Mucosa of descending colon (tissue), 3 donors: ENCODE measurements at regions not wholly inside any gene's neighbourhood (a gene's known extent, or its start where the extent isn't known, plus 50 kb on each side); places are given as distances from the start of the nearest gene placed in this dataset.

ENCODE experiments used
- ATAC-seq: fragments of 200-7000 bp; cut with Tn5 transposase; one replicate; pipeline ENCODE4 v1.9.1; 2020; ENCODE audit warnings: mild to moderate bottlenecking, moderate library complexity
- DNase-seq, 3 donors: peaks; one replicate each; pipeline ENCODE4 v3.0.0-alpha.2; 2020
- H3K36me3 ChIP-seq: fragments of 200-600 bp; one replicate; pipeline ENCODE4 v1.8.0; 2021; ENCODE audit warnings: low read depth, mild to moderate bottlenecking
- H3K4me1 ChIP-seq: fragments of 200-600 bp; one replicate; pipeline ENCODE4 v1.8.0; 2021; ENCODE audit warnings: low read depth, mild to moderate bottlenecking
- H3K4me3 ChIP-seq: fragments of 200-600 bp; one replicate; pipeline ENCODE4 v1.8.0; 2021; ENCODE audit warnings: mild to moderate bottlenecking
- H3K9me3 ChIP-seq: fragments of 200-600 bp; one replicate; pipeline ENCODE4 v1.8.0; 2021; ENCODE audit warnings: mild to moderate bottlenecking
- CTCF ChIP-seq: fragments of 200-600 bp; IDR thresholded peaks from one replicate; pipeline ENCODE4 v1.8.0; 2022; ENCODE audit warnings: antibody characterized with exemption, mild to moderate bottlenecking
- intact Hi-C, 2 donors: fragments of 100-400 bp; cut with DNase I in 1 of 2; cut with micrococcal nuclease in 1 of 2; formaldehyde crosslinking; loops; one replicate each; pipeline versions ENCODE4 v1.11.0 to v1.11.1; 2022; cut with DNase I, micrococcal nuclease
- donor health status: DM: no; HTN: no; CAD: no; lungs with moderate emphysema.
- donor health status: DM: no; HTN: no; CAD: no.
- donor health status: DM: no; HTN: yes; CAD: no.

- Histone ChIP-seq H3K9me3 (no peaks in the 10 kb centered on the region), H3K4me1 (peaks cover 46% of the 10 kb centered on the region)
- ATAC-seq = no peak
Observed at GRCh38 chr20:57995381-57995977, 233.0 kb downstream of the ANKRD60 start.

GRCh38 chr20:57993716-57994431, 234.6 kb downstream of the ANKRD60 start:
- TF ChIP-seq CTCF = no peak
- Histone ChIP-seq H3K36me3 (no peaks in the 10 kb centered on the region), H3K9me3 (no peaks in the 10 kb centered on the region), H3K4me3 (no peak overlapping the region), H3K4me1 (peaks cover 41% of the 10 kb centered on the region)
- intact Hi-C loops = no loop called here
- peak in 1 of 3 donors; percentile 21 for DNase-seq
- ATAC-seq = peak; percentile 9

More at GRCh38 chr20:57995381-57995977, 233.0 kb downstream of the ANKRD60 start:
- Histone ChIP-seq H3K4me3 (no peak overlapping the region), H3K36me3 (no peaks in the 10 kb centered on the region)
- intact Hi-C loops = no loop called here
- peak in 1 of 3 donors; percentile 21 for DNase-seq
- no peak for TF ChIP-seq CTCF

GRCh38 chr20:57991211-57991881, 237.1 kb downstream of the ANKRD60 start:
- no peak for TF ChIP-seq CTCF
- no peak overlapping the region for H3K4me3 ChIP-seq
- no peaks in the 10 kb centered on the region for H3K36me3 ChIP-seq
- H3K9me3 ChIP-seq = no peaks in the 10 kb centered on the region
- peak; percentile 60 for ATAC-seq
- peak in 2 of 3 donors; percentile 24 to 57 for DNase-seq
- peaks cover 34% of the 10 kb centered on the region for H3K4me1 ChIP-seq
- intact Hi-C loops = no loop called here

- no peak for TF ChIP-seq CTCF
- H3K36me3 ChIP-seq = no peaks in the 10 kb centered on the region
- peaks cover 28% of the 10 kb centered on the region for H3K4me1 ChIP-seq
- no peak for DNase-seq
- H3K4me3 ChIP-seq = no peak overlapping the region
- no peaks in the 10 kb centered on the region for H3K9me3 ChIP-seq
- ATAC-seq = no peak
- intact Hi-C loops = no loop called here
Observed at GRCh38 chr20:57990396-57990987, 238.0 kb downstream of the ANKRD60 start.

GRCh38 chr20:57988828-57989227, 239.6 kb downstream of the ANKRD60 start:
- Histone ChIP-seq H3K4me1 (peaks cover 28% of the 10 kb centered on the region), H3K36me3 (no peaks in the 10 kb centered on the region), H3K9me3 (no peaks in the 10 kb centered on the region), H3K4me3 (no peak overlapping the region)
- intact Hi-C loops = no loop called here
- DNase-seq = no peak
- ATAC-seq = no peak
- TF ChIP-seq CTCF = no peak
